ENCODE measurements at regions not wholly inside any gene's neighbourhood (a gene's known extent, or its start where the extent isn't known, plus 50 kb on each side); places are given as distances from the start of the nearest gene placed in this dataset.
"Not testable (repeated sequence)": the region's sequence is repeated elsewhere in the genome, so short reads cannot be mapped to it uniquely, and the experiment has no call there.

GRCh38 chr20:12129114-12129513 lies 211.4 kb downstream of the BTBD3 start:
- DNase-seq, result not testable (repeated sequence)

GRCh38 chr20:12129532-12129931 lies 211.8 kb downstream of the BTBD3 start:
- DNase-seq, result not testable (repeated sequence)

DNA sequence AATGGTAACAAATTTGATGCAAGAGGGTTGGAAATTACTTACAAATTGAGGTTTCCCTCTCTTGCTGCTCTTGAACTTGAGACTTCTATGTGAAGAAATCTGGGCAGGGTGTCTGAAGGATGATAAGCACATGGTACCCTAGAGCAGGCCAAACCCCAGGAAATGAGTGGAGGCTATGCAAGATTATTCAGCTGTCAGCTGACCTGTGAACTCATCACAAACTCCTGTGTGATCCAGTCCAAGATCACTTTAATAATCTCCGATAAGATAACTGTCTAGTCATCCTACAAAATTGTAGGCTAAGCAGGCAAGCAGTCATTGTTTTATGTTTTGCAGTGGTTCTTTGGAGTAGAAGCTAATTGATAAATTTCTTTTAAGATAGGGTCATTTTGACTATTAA lies 213.1 kb downstream of the BTBD3 start:
- no peak for DNase-seq

- DNase-seq, result no peak
These were observed 215.9 kb downstream of the BTBD3 start for GRCh38 chr20:12133553-12133952.

GRCh38 chr20:12145951-12146350 lies 228.3 kb downstream of the BTBD3 start:
- DNase-seq, result not testable (repeated sequence)

- no peak for DNase-seq
These were observed 235.3 kb downstream of the BTBD3 start for GRCh38 chr20:12152996-12153395.

DNA sequence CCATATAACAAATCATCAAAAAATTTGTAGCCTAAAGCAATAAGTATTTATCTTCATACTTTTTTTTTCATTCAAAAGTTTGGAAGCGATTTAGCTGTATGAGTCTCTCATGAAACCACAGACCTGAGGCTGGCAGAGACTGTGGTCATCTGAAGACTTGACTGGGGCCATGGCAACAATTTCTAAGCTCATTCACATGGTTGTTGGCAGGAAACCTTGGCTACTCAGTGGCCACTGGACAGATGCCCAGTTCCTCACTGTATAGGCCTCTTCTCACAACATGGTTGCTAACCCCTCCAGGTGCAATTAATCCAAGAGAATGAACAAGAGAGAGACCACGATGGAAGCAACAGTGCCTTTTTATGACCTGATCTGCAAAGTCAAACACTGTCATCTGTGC lies 235.9 kb downstream of the BTBD3 start:
- no peak for DNase-seq

DNA sequence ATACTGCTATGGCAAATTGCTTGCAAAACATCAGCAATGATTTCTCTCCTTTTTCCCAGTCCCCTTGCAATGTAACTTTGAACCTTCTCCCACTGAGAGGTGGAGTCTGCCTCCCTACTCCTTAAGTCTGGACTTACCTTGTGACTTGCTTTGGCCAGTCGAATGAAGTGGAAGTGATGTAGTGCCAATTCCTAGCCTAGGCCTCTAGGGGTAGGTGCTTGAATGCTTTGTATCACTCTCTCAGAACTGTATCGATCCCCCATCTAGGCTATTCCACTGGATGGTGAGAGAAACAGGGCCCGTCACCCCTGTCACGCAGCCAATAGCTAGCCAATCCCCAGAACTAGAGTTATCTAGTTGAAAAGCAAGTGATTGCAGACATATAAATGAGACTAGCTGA lies 238.6 kb downstream of the BTBD3 start:
- DNase-seq, result no peak

DNA sequence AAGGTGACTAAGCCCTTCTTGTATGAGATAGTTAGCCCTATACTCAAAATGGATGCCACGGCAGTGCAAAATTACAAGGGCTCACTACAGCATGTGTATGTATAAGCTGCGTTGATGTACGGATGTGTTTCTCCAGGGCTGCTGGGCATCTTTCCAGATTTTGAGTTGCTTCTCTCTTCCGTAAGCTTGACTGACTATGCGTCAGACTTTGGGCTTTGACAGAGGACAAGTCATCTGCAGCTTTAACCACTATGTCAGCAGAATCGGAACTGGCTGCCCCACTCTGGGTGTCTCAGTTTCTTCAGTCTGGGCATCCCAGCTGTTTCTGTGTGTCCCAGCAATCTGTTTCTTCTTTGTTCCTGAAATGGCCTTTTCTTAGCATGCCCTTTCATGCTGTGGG lies 241.6 kb downstream of the BTBD3 start:
- no peak for DNase-seq

GRCh38 chr20:12161734-12162133 lies 244.0 kb downstream of the BTBD3 start:
- DNase-seq, result no peak

DNA sequence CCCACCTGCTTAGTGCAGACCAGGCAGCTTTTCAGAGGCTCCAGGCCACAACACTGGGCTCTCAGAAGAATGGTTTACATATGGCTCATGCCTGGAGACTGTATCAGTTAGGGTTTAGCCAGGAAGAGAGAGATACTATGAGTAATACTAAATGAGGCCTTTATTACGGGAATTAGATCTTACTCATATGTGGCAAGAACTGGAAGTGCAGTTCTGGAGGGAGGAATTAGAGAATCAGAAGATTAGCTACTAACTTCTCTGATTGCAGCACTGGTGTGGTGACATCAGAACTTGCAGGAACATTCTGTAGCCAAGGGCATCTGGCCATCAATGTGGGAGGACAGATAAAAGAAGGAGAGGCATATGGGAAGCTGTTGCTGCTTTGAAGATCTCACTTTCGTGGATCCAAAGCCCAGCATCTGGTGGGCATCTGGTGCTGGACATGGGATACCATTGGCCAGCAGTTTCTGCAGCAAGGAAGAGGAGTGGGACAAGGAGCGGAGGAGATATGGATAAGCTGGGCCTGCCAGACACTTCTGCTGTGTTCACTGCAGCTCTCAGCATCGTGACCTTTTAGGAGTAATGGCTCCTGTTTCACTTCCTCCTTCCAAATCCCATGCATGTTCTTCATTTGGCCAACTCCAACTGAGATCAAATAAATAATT lies 248.5 kb downstream of the BTBD3 start:
- peak; percentile 61 to 72 for DNase-seq

DNA sequence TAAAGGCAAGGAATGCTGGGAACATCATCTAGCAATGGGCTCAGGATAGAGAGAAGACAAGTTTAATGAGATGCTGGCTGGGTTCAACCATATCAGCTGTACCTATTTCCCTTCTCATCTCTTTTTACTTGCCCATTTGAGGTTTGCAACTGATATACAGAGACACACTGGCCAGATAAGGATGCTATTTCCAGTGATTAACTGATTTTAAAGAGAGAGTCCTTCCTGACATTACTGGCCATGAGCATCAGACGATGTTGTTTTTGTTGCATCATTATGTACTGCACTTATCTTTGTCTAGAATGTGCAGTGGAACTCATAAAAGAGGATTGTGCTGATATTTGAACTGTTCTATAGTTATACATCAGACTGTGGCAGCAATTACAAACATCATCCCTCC lies 252.7 kb downstream of the BTBD3 start:
- DNase-seq, result no peak

DNA sequence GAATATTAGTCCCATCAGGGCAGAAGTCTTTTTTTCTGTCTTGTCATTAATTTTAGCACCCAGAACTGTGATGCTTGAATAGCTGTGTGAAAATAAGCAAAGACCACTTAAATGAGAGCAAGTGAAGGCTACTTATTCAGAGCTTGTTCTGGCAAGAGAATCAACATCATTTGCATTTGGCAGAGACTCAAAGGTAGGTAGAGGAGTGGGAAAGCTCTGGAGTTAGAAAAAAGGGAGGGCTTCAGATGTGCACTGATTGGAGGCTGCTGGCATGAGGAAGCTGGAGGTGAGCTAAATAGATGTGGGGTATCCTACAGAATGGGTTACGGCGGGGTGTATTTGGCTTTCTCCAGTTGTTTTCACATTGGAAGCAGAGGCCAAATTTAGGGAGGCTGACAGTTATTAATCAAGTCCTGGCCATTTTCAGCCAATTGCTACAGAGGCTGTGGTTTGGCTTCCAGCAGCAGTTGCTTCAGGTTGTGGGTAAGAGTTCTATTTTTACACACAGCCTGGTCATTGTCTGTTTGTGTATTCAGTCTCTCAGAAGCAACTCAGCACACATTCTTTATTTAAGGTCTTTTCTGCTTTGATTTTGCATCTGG lies 254.3 kb downstream of the BTBD3 start:
- DNase-seq, result peak; percentile 8 to 54

DNA sequence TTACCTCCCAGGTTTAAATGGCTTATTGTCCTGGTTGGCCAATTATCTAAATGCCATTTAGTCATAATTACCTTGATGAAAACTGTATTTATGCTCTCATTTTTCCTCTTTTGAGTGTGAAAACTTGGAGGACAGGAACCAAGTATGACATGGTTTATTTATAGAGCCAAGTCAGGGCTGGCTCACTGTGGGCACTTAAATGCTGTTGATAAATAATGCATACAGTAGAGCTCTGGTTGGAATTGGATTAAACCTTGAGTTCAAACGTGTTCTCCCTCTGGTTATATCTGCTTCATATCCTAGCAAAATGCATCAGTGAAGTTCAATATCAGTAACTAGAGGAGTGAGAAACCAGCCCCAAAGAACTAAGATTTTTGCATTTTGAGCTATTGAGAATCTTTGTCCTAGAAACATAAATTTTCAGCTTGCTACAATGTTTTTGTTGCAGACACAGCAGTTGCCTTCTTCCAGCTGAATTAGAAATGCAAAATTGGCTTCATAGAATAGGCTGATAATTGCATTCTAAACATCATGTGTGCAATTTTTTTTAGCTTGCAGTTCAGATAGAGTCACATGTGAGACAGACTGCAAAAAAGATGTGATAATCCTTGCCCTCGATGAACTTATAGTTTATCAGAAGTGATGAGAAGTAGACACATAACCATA lies 255.8 kb downstream of the BTBD3 start:
- DNase-seq, result peak in 1 of 2 donors; percentile 10

GRCh38 chr20:12175538-12175937 lies 257.8 kb downstream of the BTBD3 start:
- DNase-seq, result no peak

DNA sequence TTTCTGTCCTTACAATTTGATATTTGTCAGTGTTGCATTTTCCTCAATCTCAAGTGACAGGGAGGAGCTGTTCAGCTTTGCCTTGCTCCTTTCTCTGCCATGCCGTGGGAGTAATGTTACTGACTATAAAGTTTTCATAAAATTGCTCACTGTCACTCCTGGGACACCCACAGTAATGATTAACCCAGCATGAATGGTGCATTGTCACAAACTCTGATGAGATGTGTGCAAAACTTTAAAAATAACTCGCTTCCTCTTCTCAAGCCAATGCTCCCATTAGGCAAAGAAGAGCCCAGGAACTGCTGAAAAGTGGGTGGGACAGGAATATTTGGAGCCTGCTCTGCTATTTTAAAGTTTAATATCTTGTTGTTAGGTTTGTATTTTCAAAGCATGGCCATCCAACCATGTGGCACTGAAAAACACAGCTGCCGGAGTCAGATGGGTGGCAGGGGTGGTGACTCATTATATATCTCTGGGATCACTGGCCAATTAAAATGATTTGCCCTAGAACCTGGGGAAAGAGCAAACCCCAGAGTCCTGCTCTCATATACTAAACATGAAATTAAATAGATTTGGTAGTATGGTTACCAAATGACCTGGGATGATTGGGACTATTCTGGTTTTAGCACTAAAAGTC lies 260.1 kb downstream of the BTBD3 start:
- peak; percentile 49 to 66 for DNase-seq

DNA sequence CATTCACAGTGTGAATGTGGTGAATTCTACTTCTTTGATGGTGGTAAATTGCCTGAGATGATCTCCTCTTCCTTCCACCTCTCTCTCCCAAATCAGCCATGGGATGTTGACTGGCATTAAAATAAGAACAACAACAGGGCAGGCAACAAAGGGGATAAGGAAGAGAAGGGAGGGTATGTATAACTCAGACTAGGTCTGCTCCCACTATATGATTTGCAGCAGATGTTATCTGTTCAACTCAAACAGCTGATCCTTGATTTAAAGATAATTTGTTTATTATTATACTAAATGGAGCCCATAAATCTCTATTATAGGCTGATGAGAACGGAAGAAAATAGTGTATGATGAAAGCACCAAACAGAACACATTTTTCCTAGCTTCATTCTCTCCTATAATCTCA lies 262.0 kb downstream of the BTBD3 start:
- no peak for DNase-seq

DNA sequence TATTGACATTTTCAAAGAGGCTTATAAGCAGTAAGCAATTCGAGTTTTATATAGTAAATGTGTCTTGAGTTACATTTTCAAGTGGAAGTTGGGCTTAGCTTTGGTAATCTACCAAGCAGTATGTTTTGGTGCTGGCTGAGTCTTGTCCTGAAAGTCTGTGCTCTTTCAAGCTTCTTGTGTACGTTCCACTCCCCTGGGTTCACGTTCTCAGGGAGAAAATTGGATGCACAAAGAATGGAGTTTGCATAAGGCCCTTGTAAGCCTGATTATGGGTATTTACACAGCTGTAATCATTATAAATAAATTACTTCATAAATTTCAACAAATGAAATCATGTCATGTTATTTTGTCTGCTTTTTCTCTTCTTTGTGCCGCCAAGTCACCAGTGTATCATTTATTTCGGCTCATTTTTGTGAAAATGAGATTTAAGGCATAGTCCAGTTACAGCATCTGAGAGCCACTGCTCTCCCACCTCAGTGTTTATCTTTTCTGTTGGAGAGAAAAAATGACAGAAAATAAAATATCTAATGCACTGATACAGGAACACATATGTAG lies 262.5 kb downstream of the BTBD3 start:
- DNase-seq, result no peak

GRCh38 chr20:12198281-12198680 lies 280.6 kb downstream of the BTBD3 start:
- DNase-seq, result no peak

DNA sequence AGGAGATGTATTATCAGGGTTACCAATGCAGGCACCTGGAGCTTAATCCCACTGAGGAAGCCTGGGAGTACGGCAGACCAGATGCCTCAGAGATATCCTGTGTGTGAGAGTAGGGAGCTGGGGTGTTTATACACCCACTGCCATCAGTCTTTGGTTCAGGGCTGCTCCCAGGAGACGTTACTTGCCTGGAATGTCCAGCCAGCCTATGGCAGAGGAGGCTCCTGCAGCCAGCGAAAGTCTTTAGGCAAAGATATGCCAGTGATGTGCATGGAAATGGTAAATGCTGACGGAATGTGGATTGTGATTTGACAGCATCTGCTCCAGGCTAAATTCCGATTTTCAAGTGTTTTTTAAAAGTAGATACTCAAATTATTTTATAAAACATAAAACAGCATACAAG lies 282.0 kb downstream of the BTBD3 start:
- no peak for DNase-seq

- DNase-seq, result no peak
These were observed 283.7 kb downstream of the BTBD3 start for GRCh38 chr20:12201289-12201991.

DNA sequence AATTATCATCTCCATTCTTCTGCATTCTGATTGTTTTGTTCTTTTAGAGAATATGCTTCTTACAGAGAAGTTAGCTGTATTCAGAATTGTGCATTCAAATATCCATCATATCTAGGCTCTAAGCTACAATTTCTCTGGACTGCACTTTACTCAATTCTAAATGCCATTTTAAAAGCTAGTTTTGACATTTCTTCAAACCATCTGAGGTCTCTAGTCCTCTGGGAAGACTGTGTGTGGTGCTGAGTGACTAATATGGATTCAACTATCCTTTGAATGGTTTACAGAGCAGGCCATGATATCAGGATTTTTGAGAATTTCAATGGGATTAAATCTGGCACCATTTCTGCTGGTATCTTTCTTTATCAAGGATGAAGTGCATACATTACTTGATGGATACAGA lies 285.7 kb downstream of the BTBD3 start:
- no peak for DNase-seq

DNA sequence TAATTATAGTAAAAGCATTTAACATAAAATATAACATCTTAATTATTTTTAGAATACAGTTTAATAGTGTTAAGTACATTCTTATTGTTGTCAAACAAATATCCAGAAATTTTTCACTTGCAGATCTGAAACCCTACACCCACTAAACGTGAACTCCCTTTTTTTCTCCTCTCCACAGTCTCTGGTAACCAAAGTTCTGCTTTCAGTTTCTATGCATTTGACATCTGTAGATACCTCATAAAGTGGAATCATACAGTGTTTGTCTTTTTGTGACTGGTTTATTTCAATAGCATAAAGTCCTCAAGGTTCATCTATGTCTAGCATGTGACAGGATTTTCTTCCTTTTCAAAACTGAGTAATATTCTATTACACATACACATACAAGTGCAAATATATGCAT lies 286.3 kb downstream of the BTBD3 start:
- peak in 1 of 2 donors; percentile 9 for DNase-seq

Measured in inflammatory macrophage (primary cell).